LNCAP (cell line): ENCODE measurements at regions not wholly inside any gene's neighbourhood (a gene's known extent, or its start where the extent isn't known, plus 50 kb on each side); places are given as distances from the start of the nearest gene placed in this dataset.

Experiments used
- TF ChIP-seq, protein P1 (sequence below): fragments of 450-650 bp; IDR thresholded peaks from 2 replicates; pipeline ENCODE4 v1.5.1; 2017; ENCODE audit warnings: mild to moderate bottlenecking

DNA sequence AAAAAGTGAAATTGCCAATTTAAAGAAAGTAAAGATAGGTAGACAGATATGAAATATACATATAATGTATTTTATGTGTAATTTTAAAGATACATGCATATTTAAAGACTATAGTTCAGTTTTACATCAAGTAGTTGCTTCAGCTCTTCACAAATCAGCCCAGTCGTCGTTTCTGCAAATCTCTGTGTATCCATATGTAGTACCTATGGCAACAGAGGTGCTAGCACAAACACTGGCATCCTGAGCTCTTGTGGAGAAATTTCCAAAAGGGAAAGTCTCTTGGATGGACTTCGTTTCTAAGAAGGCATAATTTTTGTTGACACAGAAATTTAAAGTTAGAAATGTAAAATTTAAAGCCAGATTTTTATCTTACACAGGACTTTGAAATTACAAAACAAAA is 1284.7 kb downstream of the ROBO1 start:
- TF ChIP-seq, protein P1, sequence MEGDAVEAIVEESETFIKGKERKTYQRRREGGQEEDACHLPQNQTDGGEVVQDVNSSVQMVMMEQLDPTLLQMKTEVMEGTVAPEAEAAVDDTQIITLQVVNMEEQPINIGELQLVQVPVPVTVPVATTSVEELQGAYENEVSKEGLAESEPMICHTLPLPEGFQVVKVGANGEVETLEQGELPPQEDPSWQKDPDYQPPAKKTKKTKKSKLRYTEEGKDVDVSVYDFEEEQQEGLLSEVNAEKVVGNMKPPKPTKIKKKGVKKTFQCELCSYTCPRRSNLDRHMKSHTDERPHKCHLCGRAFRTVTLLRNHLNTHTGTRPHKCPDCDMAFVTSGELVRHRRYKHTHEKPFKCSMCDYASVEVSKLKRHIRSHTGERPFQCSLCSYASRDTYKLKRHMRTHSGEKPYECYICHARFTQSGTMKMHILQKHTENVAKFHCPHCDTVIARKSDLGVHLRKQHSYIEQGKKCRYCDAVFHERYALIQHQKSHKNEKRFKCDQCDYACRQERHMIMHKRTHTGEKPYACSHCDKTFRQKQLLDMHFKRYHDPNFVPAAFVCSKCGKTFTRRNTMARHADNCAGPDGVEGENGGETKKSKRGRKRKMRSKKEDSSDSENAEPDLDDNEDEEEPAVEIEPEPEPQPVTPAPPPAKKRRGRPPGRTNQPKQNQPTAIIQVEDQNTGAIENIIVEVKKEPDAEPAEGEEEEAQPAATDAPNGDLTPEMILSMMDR, result no peak

DNA sequence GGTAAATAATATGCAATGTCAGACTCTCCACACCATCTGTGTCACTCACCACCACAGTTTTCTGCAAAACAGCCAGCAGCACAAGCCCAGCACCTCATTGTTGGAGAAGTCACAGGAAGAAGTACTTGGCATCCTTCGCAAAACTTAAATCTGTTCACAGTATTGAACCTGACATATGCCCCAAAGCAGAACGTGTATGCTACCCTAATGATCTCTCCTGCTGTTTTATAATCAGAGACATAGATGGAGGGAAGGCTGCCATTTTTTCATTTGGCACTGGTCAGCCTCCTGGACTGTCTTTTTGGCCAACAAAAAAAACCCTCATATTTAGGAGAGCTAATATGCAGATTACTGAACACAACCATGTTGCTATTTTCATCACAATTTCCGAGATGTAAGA is 1272.9 kb downstream of the ROBO1 start:
- TF ChIP-seq, protein P1, result no peak

GRCh38 chr3:78495301-78495700 is 1272.5 kb downstream of the ROBO1 start:
- TF ChIP-seq, protein P1, result no peak

- TF ChIP-seq, protein P1, result no peak
Observed at GRCh38 chr3:78496501-78496900, 1271.3 kb downstream of the ROBO1 start.

DNA sequence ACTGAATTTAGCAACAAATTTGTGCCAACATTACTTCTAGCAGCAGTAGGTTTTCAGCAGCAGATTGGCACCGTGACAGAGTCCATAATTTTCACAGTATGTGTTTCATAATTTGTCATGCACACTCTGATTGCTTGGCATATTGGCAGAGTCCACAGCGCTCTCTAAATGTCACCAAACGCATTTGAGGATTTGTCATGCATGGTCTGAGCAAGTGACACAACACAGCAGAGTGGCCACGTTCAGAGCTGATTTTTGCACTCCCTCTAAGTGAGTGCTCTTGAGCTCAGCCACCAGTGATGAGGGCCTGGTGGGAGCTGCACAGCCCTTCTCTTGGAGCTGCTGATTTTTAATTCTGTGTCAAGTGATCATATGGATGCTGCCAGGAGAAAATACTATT is 1270.8 kb downstream of the ROBO1 start:
- TF ChIP-seq, protein P1, result no peak

DNA sequence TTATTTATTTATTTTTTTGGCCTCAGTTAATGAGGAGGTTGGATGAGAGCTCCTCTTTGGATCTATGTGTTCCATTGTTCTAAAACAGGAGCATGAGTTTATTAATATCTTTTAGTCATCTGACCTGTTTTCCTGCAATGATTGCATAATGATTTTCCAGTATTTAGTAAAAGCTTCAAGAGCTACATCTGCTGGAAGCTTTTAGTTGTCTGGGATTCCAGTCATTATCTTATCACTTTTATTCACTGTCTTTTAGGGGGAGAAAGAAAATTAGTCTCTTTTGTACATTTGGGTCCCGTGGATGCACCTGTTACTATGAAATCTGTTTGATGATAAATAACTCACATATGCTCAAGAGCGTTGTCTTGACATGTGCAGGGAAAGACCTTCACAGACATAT is 1270.0 kb downstream of the ROBO1 start:
- TF ChIP-seq, protein P1, result peak; percentile 40; the same call in 1 of the 2 replicates

- TF ChIP-seq, protein P1, result no peak
Observed at GRCh38 chr3:78506061-78506460, 1261.7 kb downstream of the ROBO1 start.

DNA sequence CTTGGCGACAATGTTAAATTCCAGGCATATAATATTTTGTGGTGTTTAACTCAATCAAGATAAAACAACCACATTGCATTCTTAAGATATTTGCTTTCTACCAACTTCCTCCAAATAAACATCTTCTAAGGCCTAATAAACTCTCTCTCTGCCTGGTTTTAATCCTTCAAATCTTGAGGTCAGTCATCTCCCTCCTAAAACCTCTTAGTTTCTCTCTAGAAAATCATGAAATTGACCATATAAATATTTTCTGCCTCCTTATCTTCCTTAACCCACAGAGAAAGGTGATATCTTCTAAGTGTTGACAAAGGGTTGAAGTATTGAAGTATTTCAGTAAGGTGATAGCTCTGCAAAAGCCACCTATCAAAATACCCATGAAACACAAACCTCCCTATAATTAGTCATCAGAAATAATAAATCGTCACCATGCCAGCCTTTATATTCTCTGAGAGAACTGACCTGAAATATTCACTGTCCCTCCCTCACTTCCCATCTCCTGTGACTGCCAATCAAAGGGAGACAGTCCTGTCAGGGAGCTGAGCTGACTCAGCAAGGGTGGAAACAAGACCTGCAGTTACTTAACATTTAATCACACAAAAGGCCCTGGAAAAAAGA is 1261.1 kb downstream of the ROBO1 start:
- TF ChIP-seq, protein P1, result no peak
